ENCODE measurements at regions not wholly inside any gene's neighbourhood (a gene's known extent, or its start where the extent isn't known, plus 50 kb on each side); places are given as distances from the start of the nearest gene placed in this dataset.
"Not testable (repeated sequence)": the region's sequence is repeated elsewhere in the genome, so short reads cannot be mapped to it uniquely, and the experiment has no call there.

- H3K27me3 ChIP-seq (replicated peaks in 1 of 7): no peaks in the 10 kb centered on the region
- DNase-seq: no peak
- no peaks in the 10 kb centered on the region for H3K36me3 ChIP-seq
- WGBS, 5 donors: 59 to 73% (median 71%) methylated on average over 5 of the region's 5 CpGs
- H3K27ac ChIP-seq: no peak overlapping the region
- H3K4me1 ChIP-seq: no peaks in the 10 kb centered on the region
- intact Hi-C loops (cut with DNase I; ENCODE audit: low total_unique reads): no loop called here
- H3K4me3 ChIP-seq: no peak overlapping the region
- TF ChIP-seq POLR2A (IDR thresholded peaks at IDR 0.05): no peak
- TF ChIP-seq POLR2AphosphoS5 (IDR thresholded peaks at IDR 0.05): no peak
- TF ChIP-seq CTCF (IDR thresholded peaks at IDR 0.05 in 8 of 11, conservative IDR thresholded peaks at IDR 0.05 in 3 of 11): no peak
- H3K9me3 ChIP-seq: peaks cover 0 to 7% (median under 1%) of the 10 kb centered on the region in 8 donors
Observed at GRCh38 chr19:28543244-28543776, 669.6 kb downstream of the UQCRFS1 start.

DNA sequence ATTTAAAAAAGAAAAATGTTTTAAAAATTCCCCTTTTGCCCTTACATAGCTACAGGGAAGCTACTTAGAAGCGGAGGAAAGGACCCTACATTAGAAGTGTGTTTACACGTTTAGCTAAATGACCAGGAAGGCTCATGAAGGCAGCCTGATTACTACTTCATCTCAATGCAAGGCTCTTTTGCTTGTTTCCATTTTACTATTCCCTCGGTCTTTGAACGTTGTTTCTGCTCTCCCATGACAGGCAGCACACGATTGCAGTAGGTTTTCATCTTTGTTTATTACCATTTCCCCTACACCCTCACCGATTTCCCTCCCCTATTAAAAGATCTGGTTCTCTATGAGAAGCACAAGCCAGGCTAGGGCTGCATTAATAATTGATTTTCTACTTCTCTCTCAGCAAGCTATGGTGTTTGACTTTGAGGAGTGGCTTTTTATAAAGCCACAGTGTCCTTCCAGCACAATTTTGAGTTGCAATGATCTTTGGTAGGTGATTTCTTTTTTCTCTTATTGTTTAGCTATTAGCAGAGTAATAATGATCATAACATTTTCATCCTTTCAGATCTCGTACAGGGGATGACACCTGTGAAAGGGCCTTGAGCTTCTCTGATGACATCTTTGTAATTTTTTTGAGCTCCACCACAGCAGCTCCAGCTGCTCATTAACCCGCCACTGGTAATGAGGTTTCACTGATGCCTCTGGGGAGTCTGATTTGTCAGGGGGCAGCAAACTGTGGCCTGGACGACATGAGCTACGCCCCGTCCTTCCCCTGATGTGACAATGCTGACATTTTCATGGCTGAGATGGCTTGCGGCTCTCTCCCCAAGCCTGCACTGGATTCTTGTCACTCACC lies 670.3 kb downstream of the UQCRFS1 start:
- H3K9me3 ChIP-seq: peaks cover 0 to 14% (median 6%) of the 10 kb centered on the region in 8 donors
- H3K27ac ChIP-seq: no peak overlapping the region
- no peaks in the 10 kb centered on the region for H3K36me3 ChIP-seq
- no peaks in the 10 kb centered on the region for H3K27me3 ChIP-seq (replicated peaks in 1 of 7)
- 64 to 76% (median 73%) methylated on average over 12 of the region's 12 CpGs for WGBS, 5 donors
- no peaks in the 10 kb centered on the region for H3K4me1 ChIP-seq
- no peak overlapping the region for H3K4me3 ChIP-seq
- TF ChIP-seq POLR2AphosphoS5 (IDR thresholded peaks at IDR 0.05): no peak
- TF ChIP-seq POLR2A (IDR thresholded peaks at IDR 0.05): no peak
- no peak for TF ChIP-seq CTCF (IDR thresholded peaks at IDR 0.05 in 8 of 11, conservative IDR thresholded peaks at IDR 0.05 in 3 of 11)
- intact Hi-C loops (cut with DNase I; ENCODE audit: low total_unique reads): no loop called here
- no peak for DNase-seq

- Histone ChIP-seq H3K4me1 (no peaks in the 10 kb centered on the region), H3K9me3 (peaks cover 0 to 22% (median 15%) of the 10 kb centered on the region in 8 donors), H3K27me3 (replicated peaks in 1 of 7) (no peaks in the 10 kb centered on the region), H3K36me3 (no peaks in the 10 kb centered on the region), H3K27ac (no peak overlapping the region), H3K4me3 (no peak overlapping the region)
- intact Hi-C loops (cut with DNase I; ENCODE audit: low total_unique reads): no loop called here
- 81 to 88% (median 86%) methylated on average over 6 of the region's 6 CpGs for WGBS, 5 donors
- TF ChIP-seq POLR2A (IDR thresholded peaks at IDR 0.05): no peak
- TF ChIP-seq CTCF (IDR thresholded peaks at IDR 0.05 in 8 of 11, conservative IDR thresholded peaks at IDR 0.05 in 3 of 11): no peak
- TF ChIP-seq POLR2AphosphoS5 (IDR thresholded peaks at IDR 0.05): no peak
- no peak for DNase-seq
Observed at GRCh38 chr19:28541602-28542393, 671.2 kb downstream of the UQCRFS1 start.

DNA sequence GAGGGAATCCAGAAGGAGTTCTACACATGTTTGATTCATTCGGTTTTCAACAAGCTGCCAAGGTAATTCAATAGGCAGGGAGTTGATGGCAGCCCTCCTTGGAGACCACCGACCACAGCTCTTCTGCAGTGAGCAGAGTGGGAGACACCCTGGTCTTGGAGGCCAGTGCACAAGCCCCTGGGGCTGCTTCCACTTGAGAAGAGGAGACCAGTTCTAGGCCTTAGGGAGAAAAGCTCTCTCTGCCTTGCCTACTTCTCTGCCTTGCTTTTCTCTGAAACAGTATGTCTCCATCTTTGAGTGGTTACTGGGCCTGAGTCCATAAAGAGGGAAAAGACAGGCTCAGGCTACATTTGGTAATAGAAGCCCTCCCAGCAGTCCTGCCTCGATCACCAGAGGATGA lies 671.9 kb downstream of the UQCRFS1 start:
- Histone ChIP-seq H3K9me3 (peaks cover 0 to 26% (median 22%) of the 10 kb centered on the region in 8 donors), H3K36me3 (no peaks in the 10 kb centered on the region), H3K4me3 (no peak overlapping the region), H3K27me3 (replicated peaks in 1 of 7) (no peaks in the 10 kb centered on the region), H3K27ac (no peak overlapping the region), H3K4me1 (no peaks in the 10 kb centered on the region)
- 77 to 93% (median 86%) methylated on average over 3 of the region's 3 CpGs for WGBS, 5 donors
- no peak for DNase-seq
- intact Hi-C loops (cut with DNase I; ENCODE audit: low total_unique reads): no loop called here
- TF ChIP-seq POLR2A (IDR thresholded peaks at IDR 0.05) (no peak), POLR2AphosphoS5 (IDR thresholded peaks at IDR 0.05) (no peak), CTCF (IDR thresholded peaks at IDR 0.05 in 8 of 11, conservative IDR thresholded peaks at IDR 0.05 in 3 of 11) (no peak)

GRCh38 chr19:28540385-28540784 lies 672.6 kb downstream of the UQCRFS1 start:
- H3K27me3 ChIP-seq (replicated peaks in 1 of 7); DNase-seq; intact Hi-C loops (cut with DNase I; ENCODE audit: low total_unique reads); H3K36me3 ChIP-seq; H3K4me1 ChIP-seq; H3K4me3 ChIP-seq; H3K27ac ChIP-seq: not testable (repeated sequence)
- WGBS, 5 donors: 84 to 93% (median 87%) methylated on average over 6 of the region's 6 CpGs
- H3K9me3 ChIP-seq: peaks cover 0 to 31% (median 26%) of the 10 kb centered on the region in 8 donors

Measured in spleen (tissue), 11 donors.